Gastroesophageal sphincter (tissue), 4 donors: ENCODE measurements at regions not wholly inside any gene's neighbourhood (a gene's known extent, or its start where the extent isn't known, plus 50 kb on each side); places are given as distances from the start of the nearest gene placed in this dataset.

ENCODE experiments used
- ATAC-seq: fragments of 150-250 bp; one replicate; pipeline ENCODE4 v1.9.1; 2016; ENCODE audit warnings: mild to moderate bottlenecking, moderate library complexity
- H3K27ac ChIP-seq, 4 donors: fragments of 200-600 bp; sonication (generic) in 3 of 4; 1 replicate in 3 of 4; 2 replicates in 1 of 4; pipeline ENCODE4 v1.5.1; 2016 to 2019
- H3K27me3 ChIP-seq: fragments of 200-600 bp; sonication (generic); one replicate; pipeline ENCODE4 v1.5.1; 2019
- H3K36me3 ChIP-seq, 2 donors: fragments of 200-600 bp; sonication (generic); one replicate each; pipeline ENCODE4 v1.5.1; 2019; ENCODE audit warnings: control low read depth in 1 of 2
- H3K4me1 ChIP-seq, 3 donors: fragments of 200-600 bp; sonication (generic); 1 replicate in 2 of 3; 2 replicates in 1 of 3; pipeline ENCODE4 v1.5.1; 2016 to 2019; ENCODE audit warnings: control low read depth in 2 of 3
- H3K4me3 ChIP-seq, 2 donors: fragments of 200-600 bp; sonication (generic); one replicate each; pipeline ENCODE4 v1.5.1; 2019; ENCODE audit warnings: mild to moderate bottlenecking in 1 of 2, moderate library complexity in 1 of 2
- H3K9me3 ChIP-seq, 3 donors: fragments of 200-600 bp; sonication (generic); one replicate each; pipeline ENCODE4 v1.5.1; 2017 to 2019; ENCODE audit warnings: control low read depth in 2 of 3
- CTCF ChIP-seq, 4 experiments: fragments of 200-600 bp in 2 of 4; fragments of 450-650 bp in 2 of 4; sonication (generic) in 1 of 4; IDR thresholded peaks; one replicate each; pipeline ENCODE4 v1.5.1; 2017 to 2019; ENCODE audit warnings: antibody characterized with exemption in 4 of 4, mild to moderate bottlenecking in 2 of 4, moderate library complexity in 2 of 4
- EP300 ChIP-seq: sonication (generic); formaldehyde crosslinking; IDR thresholded peaks from one replicate; pipeline ENCODE4 v1.6.1; 2017; ENCODE audit warnings: antibody characterized with exemption, mild to moderate bottlenecking
- POLR2A ChIP-seq, 2 donors: fragments of 450-650 bp; IDR thresholded peaks; one replicate each; pipeline ENCODE4 v1.6.1; 2017; ENCODE audit warnings: antibody characterized with exemption in 2 of 2, mild to moderate bottlenecking in 2 of 2, moderate library complexity in 1 of 2
- POLR2AphosphoS5 ChIP-seq: sonication (generic); formaldehyde crosslinking; IDR thresholded peaks from one replicate; pipeline ENCODE4 v1.6.1; 2017; ENCODE audit warnings: antibody characterized with exemption
- WGBS, 2 donors: methylation state at CpG; one replicate each; pipeline ENCODE4 v1.1.5; 2018; ENCODE audit warnings: low coverage in 1 of 2; 5-methylcytosine and 5-hydroxymethylcytosine counted together

- TF ChIP-seq POLR2AphosphoS5: no peak
- TF ChIP-seq EP300: no peak
- no peak for TF ChIP-seq POLR2A (IDR thresholded peaks at IDR 0.05)
- no peak for TF ChIP-seq CTCF (IDR thresholded peaks at IDR 0.05)
- no peaks in the 10 kb centered on the region for H3K9me3 ChIP-seq
- no CpG with 5 or more reads among the region's 4 CpGs for WGBS, 2 donors
- no peaks in the 10 kb centered on the region for H3K4me1 ChIP-seq
- no peak for ATAC-seq
- H3K27me3 ChIP-seq: no peaks in the 10 kb centered on the region
- H3K4me3 ChIP-seq: no peak overlapping the region
- H3K27ac ChIP-seq: no peak overlapping the region
- H3K36me3 ChIP-seq: no peaks in the 10 kb centered on the region
Measured at GRCh38 chrX:110851780-110852179, 56.2 kb upstream of the CHRDL1 start.

GRCh38 chrX:110847334-110847733 lies 51.7 kb upstream of the CHRDL1 start:
- Histone ChIP-seq H3K27me3 (no peaks in the 10 kb centered on the region), H3K36me3 (no peaks in the 10 kb centered on the region), H3K4me1 (no peaks in the 10 kb centered on the region), H3K27ac (no peak overlapping the region), H3K9me3 (no peaks in the 10 kb centered on the region), H3K4me3 (no peak overlapping the region)
- TF ChIP-seq POLR2A (IDR thresholded peaks at IDR 0.05) (no peak), CTCF (IDR thresholded peaks at IDR 0.05) (peak; percentile 24 to 69 (median 56))
- ATAC-seq: peak; percentile 70
- WGBS, 2 donors: 4 to 18% methylated on average over 5 of the region's 5 CpGs

DNA sequence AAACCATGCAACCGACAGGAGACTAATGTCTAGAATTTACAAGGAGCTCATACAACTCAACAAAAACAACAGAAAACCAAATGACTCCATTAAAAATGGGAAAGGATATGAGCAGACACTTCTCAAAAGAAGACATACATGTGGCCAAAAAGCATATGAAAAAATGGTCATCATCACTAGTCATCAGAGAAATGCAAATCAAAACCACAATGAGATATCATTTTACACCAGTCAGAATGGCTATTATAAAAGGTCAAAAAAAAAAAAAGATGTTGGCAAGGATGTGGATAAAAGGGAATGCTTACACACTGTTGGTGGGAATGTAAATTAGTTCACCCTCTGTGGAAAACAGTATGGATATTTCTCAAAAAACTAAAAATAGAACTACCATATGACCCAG lies 50.5 kb upstream of the CHRDL1 start:
- Histone ChIP-seq H3K27ac (no peak overlapping the region), H3K4me3 (no peak overlapping the region), H3K27me3 (no peaks in the 10 kb centered on the region), H3K36me3 (no peaks in the 10 kb centered on the region), H3K9me3 (no peaks in the 10 kb centered on the region), H3K4me1 (no peaks in the 10 kb centered on the region)
- TF ChIP-seq EP300 (no peak), POLR2AphosphoS5 (no peak), POLR2A (IDR thresholded peaks at IDR 0.05) (no peak), CTCF (IDR thresholded peaks at IDR 0.05) (no peak)
- WGBS, 2 donors: 100% methylated on average over 1 of the region's 1 CpG; no CpG with 5 or more reads in 1 of the 2 donors
- no peak for ATAC-seq
